ENCODE measurements at regions not wholly inside any gene's neighbourhood (a gene's known extent, or its start where the extent isn't known, plus 50 kb on each side); places are given as distances from the start of the nearest gene placed in this dataset.

DNA sequence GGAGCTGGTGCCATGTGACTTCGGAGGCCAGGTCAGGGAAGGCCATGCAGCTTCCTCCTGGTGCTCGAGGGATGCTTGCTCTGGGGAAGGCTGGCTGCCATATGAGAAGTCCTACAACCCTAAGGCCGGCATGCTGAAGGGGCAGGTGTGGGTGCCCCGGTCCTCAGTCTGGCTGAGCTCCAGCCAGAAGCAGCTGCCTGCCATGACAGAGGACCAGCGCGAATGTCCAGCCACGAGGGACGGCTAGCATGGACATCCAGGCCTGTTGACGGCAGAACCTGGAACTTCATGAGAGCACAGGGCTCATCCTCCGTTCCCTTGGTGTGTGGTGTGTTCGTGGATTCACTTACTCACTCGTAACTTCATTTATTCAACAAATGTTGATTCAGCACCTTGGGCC lies 140.6 kb downstream of the IRF8 start:
- CTCF ChIA-PET, result interaction anchor here (1.1 kb wide), 1 partner anchor 218 kb away, joined by 3 read pairs; no protein-coding TSS in a partner anchor
- TF ChIP-seq, protein P1, sequence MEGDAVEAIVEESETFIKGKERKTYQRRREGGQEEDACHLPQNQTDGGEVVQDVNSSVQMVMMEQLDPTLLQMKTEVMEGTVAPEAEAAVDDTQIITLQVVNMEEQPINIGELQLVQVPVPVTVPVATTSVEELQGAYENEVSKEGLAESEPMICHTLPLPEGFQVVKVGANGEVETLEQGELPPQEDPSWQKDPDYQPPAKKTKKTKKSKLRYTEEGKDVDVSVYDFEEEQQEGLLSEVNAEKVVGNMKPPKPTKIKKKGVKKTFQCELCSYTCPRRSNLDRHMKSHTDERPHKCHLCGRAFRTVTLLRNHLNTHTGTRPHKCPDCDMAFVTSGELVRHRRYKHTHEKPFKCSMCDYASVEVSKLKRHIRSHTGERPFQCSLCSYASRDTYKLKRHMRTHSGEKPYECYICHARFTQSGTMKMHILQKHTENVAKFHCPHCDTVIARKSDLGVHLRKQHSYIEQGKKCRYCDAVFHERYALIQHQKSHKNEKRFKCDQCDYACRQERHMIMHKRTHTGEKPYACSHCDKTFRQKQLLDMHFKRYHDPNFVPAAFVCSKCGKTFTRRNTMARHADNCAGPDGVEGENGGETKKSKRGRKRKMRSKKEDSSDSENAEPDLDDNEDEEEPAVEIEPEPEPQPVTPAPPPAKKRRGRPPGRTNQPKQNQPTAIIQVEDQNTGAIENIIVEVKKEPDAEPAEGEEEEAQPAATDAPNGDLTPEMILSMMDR (IDR thresholded peaks at IDR 0.05; ENCODE audit: control extremely low read depth, extremely low read depth, low read depth, missing control alignments), result no peak
- POLR2A ChIA-PET, result no interaction called here
- DNase-seq (ENCODE audit: extremely low spot score), result no peak

DNA sequence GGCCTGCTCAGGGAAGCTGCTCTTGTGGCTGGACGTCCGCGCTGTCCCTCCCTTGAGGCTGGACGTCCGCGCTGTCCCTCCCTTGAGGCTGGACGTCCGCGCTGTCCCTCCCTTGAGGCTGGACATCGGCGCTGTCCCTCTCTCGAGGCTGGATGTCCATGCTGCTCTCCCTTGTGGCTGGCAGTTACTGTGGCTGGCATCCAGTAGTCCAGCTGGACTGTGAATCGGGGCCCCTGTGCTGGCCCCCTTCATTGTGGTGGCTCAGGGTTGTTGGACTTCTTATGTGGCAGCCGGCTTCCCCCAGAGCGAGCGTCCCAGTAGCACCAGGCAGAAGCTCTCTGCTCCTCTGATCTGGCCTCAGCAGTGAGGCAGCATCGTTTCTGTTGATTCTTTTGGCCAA lies 141.5 kb downstream of the IRF8 start:
- POLR2A ChIA-PET, result no interaction called here
- TF ChIP-seq, protein P1 (IDR thresholded peaks at IDR 0.05; ENCODE audit: control extremely low read depth, extremely low read depth, low read depth, missing control alignments), result no peak
- DNase-seq (ENCODE audit: extremely low spot score), result no peak
- CTCF ChIA-PET, result interaction anchor here (1.2 to 1.7 kb wide), 3 partner anchors 10 to 219 kb away, joined by 5 to 9 read pairs (median 6); no protein-coding TSS in a partner anchor

DNA sequence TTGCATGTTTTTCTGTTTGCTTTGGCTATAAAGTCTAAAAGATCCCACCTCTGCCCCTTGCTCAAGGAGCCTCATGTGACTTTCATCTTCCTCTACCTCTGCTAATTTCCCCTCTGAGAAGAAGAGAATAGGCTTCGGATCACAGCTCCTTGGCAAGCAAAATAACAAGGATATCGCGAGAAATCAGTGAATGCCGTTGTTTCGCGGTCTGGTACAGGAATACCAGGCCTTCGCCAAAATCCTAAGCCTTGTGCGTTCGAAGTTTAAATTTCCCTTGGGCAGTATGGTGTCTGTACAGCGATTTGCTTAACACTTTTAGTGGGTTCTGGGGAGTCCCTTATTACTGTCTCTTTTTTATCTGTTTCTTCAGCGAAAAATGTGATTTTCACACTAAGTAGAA lies 142.3 kb downstream of the IRF8 start:
- POLR2A ChIA-PET, result no interaction called here
- TF ChIP-seq, protein P1 (IDR thresholded peaks at IDR 0.05; ENCODE audit: control extremely low read depth, extremely low read depth, low read depth, missing control alignments), result no peak
- CTCF ChIA-PET, result interaction anchor here (1.0 to 1.7 kb wide), 4 partner anchors 10 to 222 kb away, joined by 4 to 9 read pairs (median 6); no protein-coding TSS in a partner anchor
- DNase-seq (ENCODE audit: extremely low spot score), result no peak

DNA sequence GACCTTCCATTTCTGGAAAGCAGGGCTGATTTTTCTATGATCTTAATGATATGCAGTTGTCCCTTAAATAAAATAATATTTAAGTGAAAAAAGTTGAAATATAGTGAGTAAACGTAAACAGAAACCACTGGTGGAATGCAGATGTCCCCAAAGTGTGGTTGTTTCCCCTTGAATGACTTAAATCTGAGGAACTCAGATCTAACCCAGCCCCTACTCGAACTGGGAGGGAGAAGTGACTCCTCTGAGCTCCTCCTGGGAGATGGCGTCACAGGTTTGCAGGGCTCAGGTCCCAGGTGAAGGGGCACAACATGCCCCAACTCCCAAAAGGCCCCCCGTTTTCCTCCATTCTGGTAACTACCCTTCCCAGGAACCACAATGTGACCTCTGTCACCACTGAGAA lies 142.8 kb downstream of the IRF8 start:
- ChIA-PET POLR2A (no interaction called here), CTCF (interaction anchor here (1.0 to 1.7 kb wide), 2 partner anchors 12 to 223 kb away, joined by 4 to 6 read pairs; no protein-coding TSS in a partner anchor)
- DNase-seq (ENCODE audit: extremely low spot score), result no peak
- TF ChIP-seq, protein P1 (IDR thresholded peaks at IDR 0.05; ENCODE audit: control extremely low read depth, extremely low read depth, low read depth, missing control alignments), result no peak

DNA sequence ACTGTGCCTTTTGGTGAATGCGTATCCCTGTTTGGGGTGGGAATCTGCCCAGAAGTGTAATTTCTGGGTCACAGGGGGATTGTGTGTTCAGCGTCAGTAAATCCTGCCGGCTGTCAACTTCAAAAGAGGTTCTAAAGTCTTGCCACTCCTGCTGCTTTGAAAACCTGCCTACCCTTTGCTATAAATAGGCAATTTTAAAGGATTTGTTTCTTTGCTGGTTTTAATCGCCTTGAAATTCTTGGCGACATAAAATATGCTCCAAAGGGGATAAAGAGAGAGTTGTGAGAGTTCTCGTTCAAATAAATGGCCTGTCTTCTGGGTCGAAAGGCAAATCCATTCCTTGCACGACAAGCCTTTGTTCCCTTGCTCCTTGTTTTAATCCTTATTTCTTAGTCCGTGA lies 143.4 kb downstream of the IRF8 start:
- no peak for DNase-seq (ENCODE audit: extremely low spot score)
- ChIA-PET POLR2A (no interaction called here), CTCF (interaction anchor here (1.7 to 2.3 kb wide), 2 partner anchors 12 to 13 kb away, joined by 6 read pairs; no protein-coding TSS in a partner anchor)
- TF ChIP-seq, protein P1 (IDR thresholded peaks at IDR 0.05; ENCODE audit: control extremely low read depth, extremely low read depth, low read depth, missing control alignments), result no peak

DNA sequence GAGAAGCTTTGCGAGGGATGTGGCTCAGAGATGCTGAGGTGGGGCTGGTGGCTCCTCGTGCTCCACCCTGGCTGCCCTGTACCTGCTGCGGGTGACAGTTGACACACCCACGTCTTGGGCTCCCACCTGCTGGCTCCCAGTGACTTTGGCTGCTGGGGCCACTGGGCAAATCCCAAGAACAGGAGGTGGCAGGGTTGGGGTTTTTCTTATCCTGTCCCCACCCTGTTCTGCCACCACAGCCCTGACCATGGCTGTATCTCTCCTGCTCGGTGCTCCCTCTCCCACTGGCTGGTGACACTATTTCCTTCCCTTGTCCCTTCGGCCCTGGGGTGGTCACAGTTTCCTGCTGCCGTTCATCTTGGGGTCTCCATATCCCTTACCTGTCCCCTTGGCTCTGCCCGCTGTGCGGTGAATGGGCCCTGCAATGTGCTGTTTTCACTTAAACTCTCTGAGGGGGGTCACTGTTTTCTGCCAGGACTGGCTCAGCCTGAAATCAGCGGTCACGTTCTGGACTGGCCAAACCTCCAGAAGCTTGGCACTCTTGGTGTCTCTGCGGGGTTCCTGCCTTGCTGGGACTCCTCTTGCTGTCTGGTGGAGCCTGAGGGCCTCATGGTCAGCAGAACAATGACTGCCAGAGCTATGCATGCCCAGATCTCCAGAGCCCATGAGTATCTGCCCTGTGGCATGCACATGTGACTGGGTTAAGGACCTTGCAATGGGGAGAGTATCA lies 144.2 kb downstream of the IRF8 start:
- CTCF ChIA-PET, result interaction anchor here (1.5 to 2.3 kb wide), 3 partner anchors 11 to 112 kb away, joined by 3 to 23 read pairs (median 6); no protein-coding TSS in a partner anchor
- POLR2A ChIA-PET, result no interaction called here
- TF ChIP-seq, protein P1 (IDR thresholded peaks at IDR 0.05; ENCODE audit: control extremely low read depth, extremely low read depth, low read depth, missing control alignments), result no peak
- DNase-seq (ENCODE audit: extremely low spot score), result no peak
